HFFc6 (cell line): ENCODE measurements at regions not wholly inside any gene's neighbourhood (a gene's known extent, or its start where the extent isn't known, plus 50 kb on each side); places are given as distances from the start of the nearest gene placed in this dataset.

ENCODE experiments used
- DNase-seq: peaks from one replicate; pipeline ENCODE4 v3.0.0-alpha.2; 2018
- H3K27ac Mint-ChIP-seq: 2 replicates; pipeline ENCODE4 v1.8.0; 2020; ENCODE audit warnings: mild to moderate bottlenecking, mixed read lengths
- H3K27me3 Mint-ChIP-seq: 2 replicates; pipeline ENCODE4 v1.8.0; 2021; ENCODE audit warnings: mild to moderate bottlenecking, moderate library complexity, mixed read lengths; ENCODE audit not compliant: insufficient read depth
- H3K36me3 Mint-ChIP-seq: 2 replicates; pipeline ENCODE4 v1.8.0; 2021; ENCODE audit warnings: low read depth, mixed read lengths
- H3K4me1 Mint-ChIP-seq: 2 replicates; pipeline ENCODE4 v1.8.0; 2020; ENCODE audit warnings: low read depth, mixed read lengths
- H3K4me3 Mint-ChIP-seq: 2 replicates; pipeline ENCODE4 v1.8.0; 2020; ENCODE audit warnings: mild to moderate bottlenecking, moderate library complexity, mixed read lengths
- H3K9me3 Mint-ChIP-seq: 2 replicates; pipeline ENCODE4 v1.8.0; 2020; ENCODE audit warnings: mild to moderate bottlenecking, mixed read lengths
- CTCF ChIP-seq: fragments of 200-600 bp; sonication (generic); IDR thresholded peaks from 2 replicates; pipeline ENCODE4 v1.5.0; 2021; ENCODE audit warnings: antibody characterized with exemption, mild to moderate bottlenecking

- no peak for TF ChIP-seq CTCF
- Mint-ChIP-seq H3K27ac (no peak overlapping the region), H3K36me3 (no peaks in the 10 kb centered on the region), H3K4me1 (no peaks in the 10 kb centered on the region), H3K27me3 (peaks cover 48% of the 10 kb centered on the region), H3K4me3 (no peak overlapping the region), H3K9me3 (no peaks in the 10 kb centered on the region)
- DNase-seq: no peak
Observed at GRCh38 chr2:72007402-72007801, 140.3 kb downstream of the CYP26B1 start.

GRCh38 chr2:72006188-72006736, 141.4 kb downstream of the CYP26B1 start:
- Mint-ChIP-seq H3K9me3 (no peaks in the 10 kb centered on the region), H3K27me3 (peaks cover 54% of the 10 kb centered on the region), H3K36me3 (no peaks in the 10 kb centered on the region)

GRCh38 chr2:72004976-72005375, 142.7 kb downstream of the CYP26B1 start:
- Mint-ChIP-seq H3K27ac (no peak overlapping the region), H3K27me3 (peaks cover 55% of the 10 kb centered on the region), H3K4me3 (no peak overlapping the region), H3K4me1 (no peaks in the 10 kb centered on the region), H3K36me3 (no peaks in the 10 kb centered on the region), H3K9me3 (no peaks in the 10 kb centered on the region)
- TF ChIP-seq CTCF: no peak
- no peak for DNase-seq

More at GRCh38 chr2:72006188-72006736, 141.4 kb downstream of the CYP26B1 start:
- no peak overlapping the region for H3K4me3 Mint-ChIP-seq
- H3K4me1 Mint-ChIP-seq: no peaks in the 10 kb centered on the region
- TF ChIP-seq CTCF: no peak
- no peak overlapping the region for H3K27ac Mint-ChIP-seq
- DNase-seq: no peak

GRCh38 chr2:72004201-72004915, 143.3 kb downstream of the CYP26B1 start:
- TF ChIP-seq CTCF: no peak
- peaks cover 53% of the 10 kb centered on the region for H3K27me3 Mint-ChIP-seq
- H3K9me3 Mint-ChIP-seq: no peaks in the 10 kb centered on the region
- no peak overlapping the region for H3K4me3 Mint-ChIP-seq
- H3K36me3 Mint-ChIP-seq: no peaks in the 10 kb centered on the region
- H3K4me1 Mint-ChIP-seq: no peaks in the 10 kb centered on the region
- DNase-seq: no peak
- H3K27ac Mint-ChIP-seq: no peak overlapping the region

GRCh38 chr2:72003796-72004195, 143.9 kb downstream of the CYP26B1 start:
- no peak for TF ChIP-seq CTCF

More at GRCh38 chr2:72003796-72004195, 143.9 kb downstream of the CYP26B1 start:
- no peaks in the 10 kb centered on the region for H3K36me3 Mint-ChIP-seq
- peaks cover 54% of the 10 kb centered on the region for H3K27me3 Mint-ChIP-seq
- H3K4me3 Mint-ChIP-seq: no peak overlapping the region
- H3K9me3 Mint-ChIP-seq: no peaks in the 10 kb centered on the region
- no peaks in the 10 kb centered on the region for H3K4me1 Mint-ChIP-seq
- no peak overlapping the region for H3K27ac Mint-ChIP-seq
- DNase-seq: no peak
